H9 (cell line): ENCODE measurements at regions not wholly inside any gene's neighbourhood (a gene's known extent, or its start where the extent isn't known, plus 50 kb on each side); places are given as distances from the start of the nearest gene placed in this dataset.

Source experiments
- DNase-seq: peaks from one replicate; pipeline ENCODE4 v3.0.0-alpha.2; 2017
- H2AFZ ChIP-seq: one replicate; pipeline ENCODE4 v1.6.1; 2013; ENCODE audit warnings: mild to moderate bottlenecking, low read length, control low read depth, moderate library complexity
- H2AK5ac ChIP-seq: 2 replicates; pipeline ENCODE4 v1.6.1; 2013; ENCODE audit warnings: low read length, control low read depth, mixed read lengths; ENCODE audit not compliant: insufficient read length
- H2BK120ac ChIP-seq: one replicate; pipeline ENCODE4 v1.6.1; 2013; ENCODE audit warnings: low read depth, mild to moderate bottlenecking, low read length, control low read depth, inconsistent platforms; ENCODE audit not compliant: poor library complexity, severe bottlenecking
- H2BK12ac ChIP-seq: 2 replicates; pipeline ENCODE4 v1.6.1; 2013; ENCODE audit warnings: low read length, control low read depth, mixed read lengths, low read depth; ENCODE audit not compliant: insufficient read length
- H2BK15ac ChIP-seq: 2 replicates; pipeline ENCODE4 v1.6.1; 2013; ENCODE audit warnings: low read depth, low read length, control low read depth
- H2BK20ac ChIP-seq: one replicate; pipeline ENCODE4 v1.6.1; 2013; ENCODE audit warnings: low read depth, mild to moderate bottlenecking, low read length, control low read depth, inconsistent platforms; ENCODE audit not compliant: poor library complexity, severe bottlenecking
- H2BK5ac ChIP-seq: 2 replicates; pipeline ENCODE4 v1.6.1; 2013; ENCODE audit warnings: low read length, control low read depth, mixed read lengths; ENCODE audit not compliant: insufficient read length
- H3K14ac ChIP-seq: 2 replicates; pipeline ENCODE4 v1.6.1; 2013; ENCODE audit warnings: low read length, control low read depth; ENCODE audit not compliant: insufficient read depth
- H3K18ac ChIP-seq: 2 replicates; pipeline ENCODE4 v1.6.1; 2013; ENCODE audit warnings: low read depth, mild to moderate bottlenecking, mixed read lengths, low read length, control low read depth; ENCODE audit not compliant: insufficient read length
- H3K23ac ChIP-seq: 2 replicates; pipeline ENCODE4 v1.6.1; 2013; ENCODE audit warnings: low read length, control low read depth, mixed read lengths, low read depth; ENCODE audit not compliant: insufficient read length
- H3K23me2 ChIP-seq: 2 replicates; pipeline ENCODE4 v1.6.1; 2013; ENCODE audit warnings: low read depth, mild to moderate bottlenecking, mixed read lengths, low read length, control low read depth; ENCODE audit not compliant: insufficient read length, poor library complexity, severe bottlenecking
- H3K27ac ChIP-seq: 2 replicates; pipeline ENCODE4 v1.5.1; 2013; ENCODE audit warnings: low read length, control low read depth, mixed read lengths, low read depth; ENCODE audit not compliant: insufficient read length
- H3K27me3 ChIP-seq: 2 replicates; pipeline ENCODE4 v1.6.1; 2013; ENCODE audit warnings: low read length, control low read depth, inconsistent platforms; ENCODE audit not compliant: insufficient read depth
- H3K4ac ChIP-seq: 2 replicates; pipeline ENCODE4 v1.6.1; 2013; ENCODE audit warnings: low read depth, mild to moderate bottlenecking, control low read depth, inconsistent platforms, low read length, moderate library complexity
- H3K4me1 ChIP-seq: 2 replicates; pipeline ENCODE4 v1.6.1; 2013; ENCODE audit warnings: low read length, control low read depth, inconsistent platforms; ENCODE audit not compliant: insufficient read depth
- H3K4me2 ChIP-seq: 2 replicates; pipeline ENCODE4 v1.6.1; 2013; ENCODE audit warnings: low read length, control low read depth, mixed read lengths; ENCODE audit not compliant: insufficient read length, insufficient read depth
- H3K56ac ChIP-seq: 2 replicates; pipeline ENCODE4 v1.6.1; 2013; ENCODE audit warnings: low read depth, mild to moderate bottlenecking, mixed read lengths, low read length, control low read depth; ENCODE audit not compliant: insufficient read length
- H3K79me1 ChIP-seq: 2 replicates; pipeline ENCODE4 v1.6.1; 2013; ENCODE audit warnings: low read depth, mild to moderate bottlenecking, moderate library complexity, low read length, control low read depth, inconsistent platforms; ENCODE audit not compliant: insufficient read depth, poor library complexity, severe bottlenecking
- H3K79me2 ChIP-seq: 2 replicates; pipeline ENCODE4 v1.6.1; 2013; ENCODE audit warnings: low read length, control low read depth, inconsistent platforms; ENCODE audit not compliant: insufficient read depth
- H3K9ac ChIP-seq: 2 replicates; pipeline ENCODE4 v1.6.1; 2013; ENCODE audit warnings: low read length, control low read depth, mixed read lengths; ENCODE audit not compliant: insufficient read length; ENCODE audit errors: extremely low read depth
- H3K9me3 ChIP-seq: one replicate; pipeline ENCODE4 v1.6.1; 2013; ENCODE audit warnings: low read depth, low read length, inconsistent platforms; ENCODE audit not compliant: control insufficient read depth
- H3T11ph ChIP-seq: one replicate; pipeline ENCODE4 v1.6.1; 2013; ENCODE audit warnings: mild to moderate bottlenecking, low read length, control low read depth, inconsistent platforms
- H4K20me1 ChIP-seq: one replicate; pipeline ENCODE4 v1.6.1; 2013; ENCODE audit not compliant: control insufficient read depth, insufficient read length, insufficient read depth
- H4K5ac ChIP-seq: 2 replicates; pipeline ENCODE4 v1.6.1; 2013; ENCODE audit warnings: low read depth, mild to moderate bottlenecking, mixed read lengths, low read length, control low read depth; ENCODE audit not compliant: insufficient read length
- H4K8ac ChIP-seq: replicated peaks from 2 replicates; pipeline ENCODE4 v1.6.1; 2013; ENCODE audit warnings: low read length, control low read depth, mixed read lengths, low read depth; ENCODE audit not compliant: insufficient read length
- H4K91ac ChIP-seq: 2 replicates; pipeline ENCODE4 v1.6.1; 2013; ENCODE audit warnings: low read depth, mild to moderate bottlenecking, moderate library complexity, mixed read lengths, low read length, control low read depth; ENCODE audit not compliant: insufficient read length
- H3K27ac Mint-ChIP-seq, 3 experiments: 2 replicates in 2 of 3; 3 replicates in 1 of 3; pipeline ENCODE4 v1.8.0; 2020 to 2021; ENCODE audit warnings: mixed read lengths in 3 of 3, mild to moderate bottlenecking in 1 of 3, moderate library complexity in 1 of 3
- H3K27me3 Mint-ChIP-seq: 2 replicates; pipeline ENCODE4 v1.8.0; 2021; ENCODE audit warnings: low read depth, mild to moderate bottlenecking, moderate library complexity, mixed read lengths
- H3K36me3 Mint-ChIP-seq, 3 experiments: 2 replicates in 2 of 3; 3 replicates in 1 of 3; pipeline ENCODE4 v1.8.0; 2020 to 2021; ENCODE audit warnings: low read depth in 3 of 3, mixed read lengths in 3 of 3; ENCODE audit not compliant: insufficient read depth in 1 of 3
- H3K4me1 Mint-ChIP-seq, 2 experiments: 2 replicates each; pipeline ENCODE4 v1.8.0; 2020; ENCODE audit warnings: mixed read lengths in 2 of 2
- H3K4me3 Mint-ChIP-seq, 2 experiments: 2 replicates in 1 of 2; 3 replicates in 1 of 2; pipeline ENCODE4 v1.8.0; 2020 to 2021; ENCODE audit warnings: mild to moderate bottlenecking in 2 of 2, mixed read lengths in 2 of 2, moderate library complexity in 1 of 2
- H3K9me3 Mint-ChIP-seq, 2 experiments: 2 replicates in 1 of 2; 3 replicates in 1 of 2; pipeline ENCODE4 v1.8.0; 2020; ENCODE audit warnings: mild to moderate bottlenecking in 2 of 2, mixed read lengths in 2 of 2, moderate library complexity in 1 of 2
- CTCF ChIP-seq: fragments of 200-600 bp; sonication (generic); conservative IDR thresholded peaks from 3 replicates; pipeline ENCODE4 v1.8.0; 2021; ENCODE audit warnings: antibody characterized with exemption, mild to moderate bottlenecking
- WGBS: extraction: QIAGEN DNeasy Blood & Tissue Kit; methylation state at CpG from one replicate; pipeline ENCODE4 v1.1.7; 2013; ENCODE audit warnings: missing lambda C conversion rate, low lambda C conversion rate, mixed read lengths; ENCODE audit not compliant: insufficient read length; ENCODE audit errors: extremely low coverage; 5-methylcytosine and 5-hydroxymethylcytosine counted together

DNA sequence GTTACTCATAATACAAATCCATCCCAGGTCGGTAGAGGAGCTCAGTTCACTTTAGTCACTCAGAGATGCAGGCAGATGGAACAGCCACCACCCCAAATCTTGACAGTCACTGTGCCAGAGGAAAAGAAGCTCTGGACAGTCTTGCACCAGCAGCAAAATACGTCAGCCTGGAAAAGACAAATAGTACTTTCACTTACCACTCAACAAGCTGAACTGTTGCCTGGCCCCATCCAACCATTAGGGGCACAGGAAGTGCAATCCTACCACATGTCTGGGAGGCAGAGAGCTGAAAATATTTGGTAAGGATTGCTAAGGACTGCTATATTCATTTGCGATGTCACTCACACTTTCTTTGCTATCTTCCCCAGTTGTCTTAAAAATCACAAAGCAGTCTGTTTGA, 239.1 kb upstream of the TOX3 start:
- Histone ChIP-seq H3K9me3 (no peaks in the 10 kb centered on the region), H2BK5ac (no peak overlapping the region), H2BK120ac (no peak overlapping the region), H3K4me1 (peaks cover 3% of the 10 kb centered on the region), H3K79me1 (no peaks in the 10 kb centered on the region), H4K8ac (no peak overlapping the region), H2BK12ac (no peak overlapping the region), H3K4me2 (no peak overlapping the region), H3T11ph (no peak overlapping the region), H3K18ac (no peak overlapping the region), H2BK15ac (no peak overlapping the region), H3K9ac (no peak overlapping the region), H3K27me3 (no peaks in the 10 kb centered on the region), H4K91ac (no peak overlapping the region), H4K5ac (no peak overlapping the region), H2AFZ (peak overlapping the region; percentile 6), H4K20me1 (no peaks in the 10 kb centered on the region), H3K27ac (no peak overlapping the region), H2AK5ac (no peak overlapping the region), H3K79me2 (no peaks in the 10 kb centered on the region), H3K4ac (no peak overlapping the region), H3K14ac (no peak overlapping the region), H3K23me2 (no peaks in the 10 kb centered on the region), H3K56ac (no peak overlapping the region), H3K23ac (no peak overlapping the region), H2BK20ac (no peak overlapping the region)
- no peaks in the 10 kb centered on the region; a peak in 1 of 5 replicates for H3K9me3 Mint-ChIP-seq
- peaks cover 27 to 28% of the 10 kb centered on the region in 2 experiments for H3K4me1 Mint-ChIP-seq
- H3K4me3 Mint-ChIP-seq: no peak overlapping the region
- H3K36me3 Mint-ChIP-seq: peaks cover 0 to 3% (median 0%) of the 10 kb centered on the region in 3 experiments; a peak in 1 of 7 replicates
- no peaks in the 10 kb centered on the region for H3K27me3 Mint-ChIP-seq
- no peak overlapping the region; a peak in 1 of 7 replicates for H3K27ac Mint-ChIP-seq
- no CpG with 5 or more reads among the region's 3 CpGs for WGBS
- TF ChIP-seq CTCF: no peak
- DNase-seq: no peak
